H1 (cell line): ENCODE measurements at regions not wholly inside any gene's neighbourhood (a gene's known extent, or its start where the extent isn't known, plus 50 kb on each side); places are given as distances from the start of the nearest gene placed in this dataset.

Source experiments
- ASH2L ChIP-seq: fragments of 200-600, 300-600 bp; sonication (generic); IDR thresholded peaks from one replicate; pipeline ENCODE4 v1.7.1; 2017; ENCODE audit warnings: low read length
- EGR1 ChIP-seq: IDR thresholded peaks from 2 replicates; pipeline ENCODE4 v1.6.1; 2011; ENCODE audit warnings: low read depth, low read length, borderline replicate concordance
- NANOG ChIP-seq: IDR thresholded peaks from 2 replicates; pipeline ENCODE4 v1.6.1; 2011; ENCODE audit warnings: low read length, low read depth, mild to moderate bottlenecking, inconsistent platforms; ENCODE audit not compliant: insufficient read depth, poor library complexity, severe bottlenecking
- POLR2AphosphoS5 ChIP-seq: IDR thresholded peaks from 2 replicates; pipeline ENCODE4 v1.6.1; 2011; ENCODE audit warnings: low read depth, low read length
- POU5F1 ChIP-seq: IDR thresholded peaks from 2 replicates; pipeline ENCODE4 v1.6.1; 2011; ENCODE audit warnings: low read depth, mild to moderate bottlenecking, low read length, moderate library complexity
- RBBP5 ChIP-seq: IDR thresholded peaks from 2 replicates; pipeline ENCODE4 v1.7.1; 2012; ENCODE audit warnings: low read depth, mild to moderate bottlenecking, inconsistent platforms, low read length, moderate library complexity, borderline replicate concordance
- RXRA ChIP-seq: IDR thresholded peaks from 2 replicates; pipeline ENCODE4 v1.6.1; 2011; ENCODE audit warnings: low read depth, mild to moderate bottlenecking, low read length, moderate library complexity; ENCODE audit not compliant: insufficient read depth
- TCF12 ChIP-seq: IDR thresholded peaks from 2 replicates; pipeline ENCODE4 v1.6.1; 2011; ENCODE audit warnings: low read depth, mild to moderate bottlenecking, low read length
- ZNF274 ChIP-seq: IDR thresholded peaks from 2 replicates; pipeline ENCODE4 v1.7.0; 2012; ENCODE audit warnings: low read length, borderline replicate concordance; ENCODE audit errors: extremely low read depth
- TF ChIP-seq, protein P1 (sequence below): fragments of 300-600 bp; sonication (generic); IDR thresholded peaks from 2 replicates; pipeline ENCODE4 v1.7.1; 2012; ENCODE audit warnings: low read length, moderate library complexity, mild to moderate bottlenecking, inconsistent platforms; ENCODE audit not compliant: insufficient replicate concordance
- TF ChIP-seq, protein P2 (sequence below): IDR thresholded peaks from 2 replicates; pipeline ENCODE4 v1.6.1; 2011; ENCODE audit warnings: low read length, improper control_type of control experiment

DNA sequence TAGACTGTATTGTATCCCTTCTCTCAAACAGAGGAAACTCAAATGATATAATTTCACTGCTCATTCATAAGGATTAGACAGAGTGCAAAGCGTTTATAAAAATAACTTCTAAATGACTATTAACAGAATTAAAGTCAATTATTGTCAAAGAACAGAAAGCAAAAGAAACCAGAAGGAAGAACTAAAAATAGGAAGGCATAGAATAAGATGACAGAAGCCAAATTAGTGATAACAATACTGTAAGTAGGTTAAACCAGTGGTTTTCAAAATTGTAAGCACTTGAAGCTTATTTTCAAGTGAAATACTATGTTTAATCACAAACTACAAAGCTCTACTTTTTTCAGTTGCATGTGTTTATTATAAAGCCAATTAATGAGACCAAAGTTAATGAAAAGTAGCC is 305.2 kb downstream of the PPP1R2C start (continued):
- TF ChIP-seq, protein P1, sequence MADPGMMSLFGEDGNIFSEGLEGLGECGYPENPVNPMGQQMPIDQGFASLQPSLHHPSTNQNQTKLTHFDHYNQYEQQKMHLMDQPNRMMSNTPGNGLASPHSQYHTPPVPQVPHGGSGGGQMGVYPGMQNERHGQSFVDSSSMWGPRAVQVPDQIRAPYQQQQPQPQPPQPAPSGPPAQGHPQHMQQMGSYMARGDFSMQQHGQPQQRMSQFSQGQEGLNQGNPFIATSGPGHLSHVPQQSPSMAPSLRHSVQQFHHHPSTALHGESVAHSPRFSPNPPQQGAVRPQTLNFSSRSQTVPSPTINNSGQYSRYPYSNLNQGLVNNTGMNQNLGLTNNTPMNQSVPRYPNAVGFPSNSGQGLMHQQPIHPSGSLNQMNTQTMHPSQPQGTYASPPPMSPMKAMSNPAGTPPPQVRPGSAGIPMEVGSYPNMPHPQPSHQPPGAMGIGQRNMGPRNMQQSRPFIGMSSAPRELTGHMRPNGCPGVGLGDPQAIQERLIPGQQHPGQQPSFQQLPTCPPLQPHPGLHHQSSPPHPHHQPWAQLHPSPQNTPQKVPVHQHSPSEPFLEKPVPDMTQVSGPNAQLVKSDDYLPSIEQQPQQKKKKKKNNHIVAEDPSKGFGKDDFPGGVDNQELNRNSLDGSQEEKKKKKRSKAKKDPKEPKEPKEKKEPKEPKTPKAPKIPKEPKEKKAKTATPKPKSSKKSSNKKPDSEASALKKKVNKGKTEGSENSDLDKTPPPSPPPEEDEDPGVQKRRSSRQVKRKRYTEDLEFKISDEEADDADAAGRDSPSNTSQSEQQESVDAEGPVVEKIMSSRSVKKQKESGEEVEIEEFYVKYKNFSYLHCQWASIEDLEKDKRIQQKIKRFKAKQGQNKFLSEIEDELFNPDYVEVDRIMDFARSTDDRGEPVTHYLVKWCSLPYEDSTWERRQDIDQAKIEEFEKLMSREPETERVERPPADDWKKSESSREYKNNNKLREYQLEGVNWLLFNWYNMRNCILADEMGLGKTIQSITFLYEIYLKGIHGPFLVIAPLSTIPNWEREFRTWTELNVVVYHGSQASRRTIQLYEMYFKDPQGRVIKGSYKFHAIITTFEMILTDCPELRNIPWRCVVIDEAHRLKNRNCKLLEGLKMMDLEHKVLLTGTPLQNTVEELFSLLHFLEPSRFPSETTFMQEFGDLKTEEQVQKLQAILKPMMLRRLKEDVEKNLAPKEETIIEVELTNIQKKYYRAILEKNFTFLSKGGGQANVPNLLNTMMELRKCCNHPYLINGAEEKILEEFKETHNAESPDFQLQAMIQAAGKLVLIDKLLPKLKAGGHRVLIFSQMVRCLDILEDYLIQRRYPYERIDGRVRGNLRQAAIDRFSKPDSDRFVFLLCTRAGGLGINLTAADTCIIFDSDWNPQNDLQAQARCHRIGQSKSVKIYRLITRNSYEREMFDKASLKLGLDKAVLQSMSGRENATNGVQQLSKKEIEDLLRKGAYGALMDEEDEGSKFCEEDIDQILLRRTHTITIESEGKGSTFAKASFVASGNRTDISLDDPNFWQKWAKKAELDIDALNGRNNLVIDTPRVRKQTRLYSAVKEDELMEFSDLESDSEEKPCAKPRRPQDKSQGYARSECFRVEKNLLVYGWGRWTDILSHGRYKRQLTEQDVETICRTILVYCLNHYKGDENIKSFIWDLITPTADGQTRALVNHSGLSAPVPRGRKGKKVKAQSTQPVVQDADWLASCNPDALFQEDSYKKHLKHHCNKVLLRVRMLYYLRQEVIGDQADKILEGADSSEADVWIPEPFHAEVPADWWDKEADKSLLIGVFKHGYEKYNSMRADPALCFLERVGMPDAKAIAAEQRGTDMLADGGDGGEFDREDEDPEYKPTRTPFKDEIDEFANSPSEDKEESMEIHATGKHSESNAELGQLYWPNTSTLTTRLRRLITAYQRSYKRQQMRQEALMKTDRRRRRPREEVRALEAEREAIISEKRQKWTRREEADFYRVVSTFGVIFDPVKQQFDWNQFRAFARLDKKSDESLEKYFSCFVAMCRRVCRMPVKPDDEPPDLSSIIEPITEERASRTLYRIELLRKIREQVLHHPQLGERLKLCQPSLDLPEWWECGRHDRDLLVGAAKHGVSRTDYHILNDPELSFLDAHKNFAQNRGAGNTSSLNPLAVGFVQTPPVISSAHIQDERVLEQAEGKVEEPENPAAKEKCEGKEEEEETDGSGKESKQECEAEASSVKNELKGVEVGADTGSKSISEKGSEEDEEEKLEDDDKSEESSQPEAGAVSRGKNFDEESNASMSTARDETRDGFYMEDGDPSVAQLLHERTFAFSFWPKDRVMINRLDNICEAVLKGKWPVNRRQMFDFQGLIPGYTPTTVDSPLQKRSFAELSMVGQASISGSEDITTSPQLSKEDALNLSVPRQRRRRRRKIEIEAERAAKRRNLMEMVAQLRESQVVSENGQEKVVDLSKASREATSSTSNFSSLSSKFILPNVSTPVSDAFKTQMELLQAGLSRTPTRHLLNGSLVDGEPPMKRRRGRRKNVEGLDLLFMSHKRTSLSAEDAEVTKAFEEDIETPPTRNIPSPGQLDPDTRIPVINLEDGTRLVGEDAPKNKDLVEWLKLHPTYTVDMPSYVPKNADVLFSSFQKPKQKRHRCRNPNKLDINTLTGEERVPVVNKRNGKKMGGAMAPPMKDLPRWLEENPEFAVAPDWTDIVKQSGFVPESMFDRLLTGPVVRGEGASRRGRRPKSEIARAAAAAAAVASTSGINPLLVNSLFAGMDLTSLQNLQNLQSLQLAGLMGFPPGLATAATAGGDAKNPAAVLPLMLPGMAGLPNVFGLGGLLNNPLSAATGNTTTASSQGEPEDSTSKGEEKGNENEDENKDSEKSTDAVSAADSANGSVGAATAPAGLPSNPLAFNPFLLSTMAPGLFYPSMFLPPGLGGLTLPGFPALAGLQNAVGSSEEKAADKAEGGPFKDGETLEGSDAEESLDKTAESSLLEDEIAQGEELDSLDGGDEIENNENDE, result no peak
- TF ChIP-seq TCF12, result no peak
- TF ChIP-seq, protein P2, sequence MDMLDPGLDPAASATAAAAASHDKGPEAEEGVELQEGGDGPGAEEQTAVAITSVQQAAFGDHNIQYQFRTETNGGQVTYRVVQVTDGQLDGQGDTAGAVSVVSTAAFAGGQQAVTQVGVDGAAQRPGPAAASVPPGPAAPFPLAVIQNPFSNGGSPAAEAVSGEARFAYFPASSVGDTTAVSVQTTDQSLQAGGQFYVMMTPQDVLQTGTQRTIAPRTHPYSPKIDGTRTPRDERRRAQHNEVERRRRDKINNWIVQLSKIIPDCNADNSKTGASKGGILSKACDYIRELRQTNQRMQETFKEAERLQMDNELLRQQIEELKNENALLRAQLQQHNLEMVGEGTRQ, result no peak
- TF ChIP-seq RBBP5, result no peak
- no peak for TF ChIP-seq EGR1
- no peak for TF ChIP-seq ZNF274
- TF ChIP-seq RXRA, result no peak
- no peak for TF ChIP-seq ASH2L
- no peak for TF ChIP-seq POU5F1
- no peak for TF ChIP-seq NANOG
- no peak for TF ChIP-seq POLR2AphosphoS5
